Kidney glomerular epithelial cell (primary cell): ENCODE measurements at regions not wholly inside any gene's neighbourhood (a gene's known extent, or its start where the extent isn't known, plus 50 kb on each side); places are given as distances from the start of the nearest gene placed in this dataset.
A peak's percentile ranks its signal among the peaks of the same experiment; 100 is the strongest.
"Not testable (repeated sequence)": the region's sequence is repeated elsewhere in the genome, so short reads cannot be mapped to it uniquely, and the experiment has no call there.

ENCODE experiments used
- DNase-seq: peaks from one replicate; lab custom pipeline; 2025; lab: John Stamatoyannopoulos, UW

GRCh38 chr12:82529101-82529500 is 157.6 kb upstream of the TMTC2 start:
- no peak for DNase-seq

GRCh38 chr12:82529954-82530353 is 156.8 kb upstream of the TMTC2 start:
- no peak for DNase-seq

GRCh38 chr12:82530394-82530793 is 156.3 kb upstream of the TMTC2 start:
- DNase-seq: no peak

- no peak for DNase-seq
Observed at GRCh38 chr12:82533341-82533740, 153.4 kb upstream of the TMTC2 start.

- DNase-seq: no peak
Observed at GRCh38 chr12:82537436-82537835, 149.3 kb upstream of the TMTC2 start.

- DNase-seq: peak; percentile 13
Observed at GRCh38 chr12:82554529-82554928, 132.2 kb upstream of the TMTC2 start.

GRCh38 chr12:82555699-82556098 is 131.0 kb upstream of the TMTC2 start:
- DNase-seq: no peak

GRCh38 chr12:82565966-82566365 is 120.7 kb upstream of the TMTC2 start:
- no peak for DNase-seq

GRCh38 chr12:82567688-82568087 is 119.0 kb upstream of the TMTC2 start:
- no peak for DNase-seq

- no peak for DNase-seq
Observed at GRCh38 chr12:82574191-82574590, 112.5 kb upstream of the TMTC2 start.

- DNase-seq: no peak
Observed at GRCh38 chr12:82578725-82579124, 108.0 kb upstream of the TMTC2 start.

- DNase-seq: no peak
Observed at GRCh38 chr12:82583756-82584155, 103.0 kb upstream of the TMTC2 start.

- DNase-seq: no peak
Observed at GRCh38 chr12:82593143-82593542, 93.6 kb upstream of the TMTC2 start.

- peak; percentile 21 for DNase-seq
Observed at GRCh38 chr12:82593901-82594396, 92.8 kb upstream of the TMTC2 start.

GRCh38 chr12:82595941-82596340 is 90.8 kb upstream of the TMTC2 start:
- DNase-seq: no peak

GRCh38 chr12:82596483-82596882 is 90.2 kb upstream of the TMTC2 start:
- no peak for DNase-seq

GRCh38 chr12:82600379-82600778 is 86.3 kb upstream of the TMTC2 start:
- no peak for DNase-seq

GRCh38 chr12:82603647-82604046 is 83.1 kb upstream of the TMTC2 start:
- not testable (repeated sequence) for DNase-seq

GRCh38 chr12:82605115-82605514 is 81.6 kb upstream of the TMTC2 start:
- DNase-seq: no peak

GRCh38 chr12:82608706-82609105 is 78.0 kb upstream of the TMTC2 start:
- DNase-seq: peak; percentile 58

- no peak for DNase-seq
Observed at GRCh38 chr12:82609234-82609914, 77.3 kb upstream of the TMTC2 start.

- no peak for DNase-seq
Observed at GRCh38 chr12:82619644-82620043, 67.1 kb upstream of the TMTC2 start.

GRCh38 chr12:82620917-82621316 is 65.8 kb upstream of the TMTC2 start:
- DNase-seq: no peak

- no peak for DNase-seq
Observed at GRCh38 chr12:82625523-82625922, 61.2 kb upstream of the TMTC2 start.
